ENCODE measurements at regions not wholly inside any gene's neighbourhood (a gene's known extent, or its start where the extent isn't known, plus 50 kb on each side); places are given as distances from the start of the nearest gene placed in this dataset.

- H3K4me1 ChIP-seq (ENCODE audit: control insufficient read depth, insufficient read depth, low read depth, low read length): no peaks in the 10 kb centered on the region
- 66% methylated on average over 8 of the region's 10 CpGs for WGBS
- H2AK5ac ChIP-seq (ENCODE audit: low read length, severe bottlenecking): no peak overlapping the region
- no peak overlapping the region for H2BK5ac ChIP-seq (ENCODE audit: low read depth, low read length, poor library complexity, severe bottlenecking)
- H3K18ac ChIP-seq (ENCODE audit: low read depth in 1 of 2, low read length in 2 of 2): no peak overlapping the region
- no peak overlapping the region for H4K91ac ChIP-seq (ENCODE audit: low read length)
- no peak overlapping the region for H2BK15ac ChIP-seq (ENCODE audit: low read depth, poor library complexity, severe bottlenecking)
- no peak overlapping the region for H2BK120ac ChIP-seq (ENCODE audit: low read depth, low read length)
- no peaks in the 10 kb centered on the region for H3K79me1 ChIP-seq (replicated peaks; ENCODE audit: low read length, poor library complexity, severe bottlenecking)
- H3K36me3 ChIP-seq (ENCODE audit: control insufficient read depth in 1 of 2, insufficient read depth in 2 of 2, low read depth in 1 of 2, low read length in 2 of 2): no peaks in the 10 kb centered on the region
- H3K4me3 ChIP-seq (ENCODE audit: insufficient read depth in 1 of 2, low read depth in 1 of 2, low read length in 2 of 2): no peak overlapping the region
- no peak overlapping the region for H4K8ac ChIP-seq (ENCODE audit: low read length)
- DNase-seq: no peak
- H3K4me2 ChIP-seq (ENCODE audit: low read length, poor library complexity, severe bottlenecking): no peak overlapping the region
- H3K27ac ChIP-seq (ENCODE audit: low read length, poor library complexity, severe bottlenecking): no peak overlapping the region
- H3K9me3 ChIP-seq (ENCODE audit: control insufficient read depth, low read length): peaks cover 11% of the 10 kb centered on the region
- no peak overlapping the region for H3K14ac ChIP-seq (ENCODE audit: low read length in 2 of 2)
- H2AFZ ChIP-seq (ENCODE audit: low read depth, low read length): no peak overlapping the region
- no peak overlapping the region for H2BK12ac ChIP-seq (ENCODE audit: low read length in 2 of 2)
- no peaks in the 10 kb centered on the region for H3K27me3 ChIP-seq (ENCODE audit: control insufficient read depth in 1 of 2, insufficient read depth in 1 of 2, low read length in 2 of 2)
- no peak overlapping the region for H3K4ac ChIP-seq (ENCODE audit: low read depth in 1 of 2, low read length in 2 of 2)
- no peak overlapping the region for H3K23ac ChIP-seq (ENCODE audit: low read length in 2 of 2)
- no peak overlapping the region for H3K9ac ChIP-seq (ENCODE audit: low read length)
Observed at GRCh38 chr10:23955456-23956225, 253.3 kb upstream of the KIAA1217 start.

DNA sequence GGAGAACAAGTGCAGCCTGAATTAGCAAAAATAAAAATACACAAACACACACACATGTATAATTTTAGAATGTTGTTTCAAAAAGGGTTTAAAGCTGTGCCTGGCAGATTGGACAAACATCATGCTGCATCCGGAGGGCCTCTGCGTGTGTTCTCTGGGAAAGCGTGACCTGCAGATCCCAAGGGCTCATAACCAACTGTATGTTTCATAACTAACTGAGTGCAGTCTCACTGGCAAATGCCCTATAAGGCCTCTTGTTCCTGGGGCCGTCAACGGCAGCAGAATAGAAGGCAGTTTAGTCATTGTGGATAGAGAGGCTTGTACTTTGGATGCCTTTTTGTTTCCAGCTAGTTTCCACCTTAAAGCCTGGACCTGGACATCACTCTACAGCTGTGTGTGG lies 243.8 kb upstream of the KIAA1217 start:
- 84% methylated on average over 5 of the region's 5 CpGs for WGBS
- DNase-seq: no peak

DNA sequence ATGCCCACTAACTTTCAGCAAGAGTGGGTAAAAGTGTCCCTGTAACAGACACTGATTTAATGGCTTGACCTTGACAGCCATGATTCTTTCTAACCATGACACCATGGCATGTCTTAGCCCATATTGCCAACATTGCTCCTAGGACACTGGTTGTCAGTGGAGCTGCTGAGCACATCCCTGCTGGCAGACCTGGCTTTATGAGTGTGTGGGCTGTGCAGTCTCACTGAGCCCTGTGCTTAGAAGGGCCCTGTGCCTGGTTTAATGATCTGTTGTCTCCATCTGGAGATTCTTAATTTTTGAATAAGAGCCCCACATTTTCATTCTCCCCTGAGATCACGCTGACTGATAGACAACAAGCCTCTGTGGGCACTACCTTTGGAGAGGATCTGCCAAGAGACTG lies 243.1 kb upstream of the KIAA1217 start:
- Histone ChIP-seq H2BK12ac (ENCODE audit: low read length in 2 of 2) (no peak overlapping the region), H3K27ac (ENCODE audit: low read length, poor library complexity, severe bottlenecking) (no peak overlapping the region), H4K91ac (ENCODE audit: low read length) (no peak overlapping the region), H3K36me3 (ENCODE audit: control insufficient read depth in 1 of 2, insufficient read depth in 2 of 2, low read depth in 1 of 2, low read length in 2 of 2) (no peaks in the 10 kb centered on the region), H2BK5ac (ENCODE audit: low read depth, low read length, poor library complexity, severe bottlenecking) (no peak overlapping the region), H2AK5ac (ENCODE audit: low read length, severe bottlenecking) (no peak overlapping the region), H3K79me1 (replicated peaks; ENCODE audit: low read length, poor library complexity, severe bottlenecking) (no peaks in the 10 kb centered on the region), H3K9ac (ENCODE audit: low read length) (no peak overlapping the region), H3K4me3 (ENCODE audit: insufficient read depth in 1 of 2, low read depth in 1 of 2, low read length in 2 of 2) (no peak overlapping the region), H3K18ac (ENCODE audit: low read depth in 1 of 2, low read length in 2 of 2) (no peak overlapping the region), H3K4me1 (ENCODE audit: control insufficient read depth, insufficient read depth, low read depth, low read length) (no peaks in the 10 kb centered on the region), H2AFZ (ENCODE audit: low read depth, low read length) (no peak overlapping the region), H3K4me2 (ENCODE audit: low read length, poor library complexity, severe bottlenecking) (no peak overlapping the region), H3K27me3 (ENCODE audit: control insufficient read depth in 1 of 2, insufficient read depth in 1 of 2, low read length in 2 of 2) (no peaks in the 10 kb centered on the region), H3K4ac (ENCODE audit: low read depth in 1 of 2, low read length in 2 of 2) (no peak overlapping the region), H2BK15ac (ENCODE audit: low read depth, poor library complexity, severe bottlenecking) (no peak overlapping the region), H3K9me3 (ENCODE audit: control insufficient read depth, low read length) (no peaks in the 10 kb centered on the region), H3K23ac (ENCODE audit: low read length in 2 of 2) (no peak overlapping the region), H4K8ac (ENCODE audit: low read length) (no peak overlapping the region), H2BK120ac (ENCODE audit: low read depth, low read length) (no peak overlapping the region), H3K14ac (ENCODE audit: low read length in 2 of 2) (no peak overlapping the region)
- no peak for DNase-seq
- WGBS: 81% methylated on average over 1 of the region's 1 CpG

More for the DNA sequence above, 243.8 kb upstream of the KIAA1217 start:
- H2BK5ac ChIP-seq (ENCODE audit: low read depth, low read length, poor library complexity, severe bottlenecking): no peak overlapping the region
- H3K14ac ChIP-seq (ENCODE audit: low read length in 2 of 2): no peak overlapping the region
- no peak overlapping the region for H2BK15ac ChIP-seq (ENCODE audit: low read depth, poor library complexity, severe bottlenecking)
- no peaks in the 10 kb centered on the region for H3K36me3 ChIP-seq (ENCODE audit: control insufficient read depth in 1 of 2, insufficient read depth in 2 of 2, low read depth in 1 of 2, low read length in 2 of 2)
- no peaks in the 10 kb centered on the region for H3K27me3 ChIP-seq (ENCODE audit: control insufficient read depth in 1 of 2, insufficient read depth in 1 of 2, low read length in 2 of 2)
- no peaks in the 10 kb centered on the region for H3K4me1 ChIP-seq (ENCODE audit: control insufficient read depth, insufficient read depth, low read depth, low read length)
- no peak overlapping the region for H2AFZ ChIP-seq (ENCODE audit: low read depth, low read length)
- no peak overlapping the region for H2BK120ac ChIP-seq (ENCODE audit: low read depth, low read length)
- H3K27ac ChIP-seq (ENCODE audit: low read length, poor library complexity, severe bottlenecking): no peak overlapping the region
- H3K9ac ChIP-seq (ENCODE audit: low read length): no peak overlapping the region
- no peak overlapping the region for H2AK5ac ChIP-seq (ENCODE audit: low read length, severe bottlenecking)
- no peak overlapping the region for H2BK12ac ChIP-seq (ENCODE audit: low read length in 2 of 2)
- no peak overlapping the region for H4K91ac ChIP-seq (ENCODE audit: low read length)
- H4K8ac ChIP-seq (ENCODE audit: low read length): no peak overlapping the region
- H3K4me3 ChIP-seq (ENCODE audit: insufficient read depth in 1 of 2, low read depth in 1 of 2, low read length in 2 of 2): no peak overlapping the region
- no peak overlapping the region for H3K18ac ChIP-seq (ENCODE audit: low read depth in 1 of 2, low read length in 2 of 2)
- no peak overlapping the region for H3K4ac ChIP-seq (ENCODE audit: low read depth in 1 of 2, low read length in 2 of 2)
- H3K4me2 ChIP-seq (ENCODE audit: low read length, poor library complexity, severe bottlenecking): no peak overlapping the region
- no peak overlapping the region for H3K23ac ChIP-seq (ENCODE audit: low read length in 2 of 2)
- H3K79me1 ChIP-seq (replicated peaks; ENCODE audit: low read length, poor library complexity, severe bottlenecking): no peaks in the 10 kb centered on the region
- no peaks in the 10 kb centered on the region for H3K9me3 ChIP-seq (ENCODE audit: control insufficient read depth, low read length)

DNA sequence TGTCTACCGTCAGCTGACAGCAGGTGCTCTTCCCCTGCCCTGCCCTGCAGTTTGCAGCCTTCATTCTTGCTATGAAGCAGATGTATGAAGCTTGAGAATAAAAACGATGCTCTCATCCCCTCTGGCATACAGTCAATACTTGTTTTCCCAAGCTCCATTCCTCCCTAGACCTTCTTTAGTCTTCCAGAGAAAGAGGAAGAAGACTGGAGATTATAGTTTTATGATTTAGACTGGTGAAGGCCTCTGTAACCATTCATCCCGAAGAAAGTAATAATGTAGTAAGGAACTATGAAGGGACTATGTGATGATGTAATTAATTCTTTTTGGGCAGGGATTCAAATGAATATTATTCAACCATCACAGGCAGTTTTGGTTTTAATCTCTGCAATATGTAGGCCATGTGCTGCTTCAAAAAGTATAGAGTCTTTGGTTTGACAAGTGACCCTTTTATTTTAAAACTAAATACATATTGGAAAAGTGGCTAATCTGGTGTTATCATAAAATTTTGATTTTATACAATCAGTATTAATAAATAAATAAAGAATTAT lies 242.4 kb upstream of the KIAA1217 start:
- WGBS: 81% methylated on average over 2 of the region's 3 CpGs
- Histone ChIP-seq H2BK120ac (ENCODE audit: low read depth, low read length) (no peak overlapping the region), H3K27me3 (ENCODE audit: control insufficient read depth in 1 of 2, insufficient read depth in 1 of 2, low read length in 2 of 2) (no peaks in the 10 kb centered on the region), H3K23ac (ENCODE audit: low read length in 2 of 2) (no peak overlapping the region), H3K79me1 (replicated peaks; ENCODE audit: low read length, poor library complexity, severe bottlenecking) (no peaks in the 10 kb centered on the region), H3K4ac (ENCODE audit: low read depth in 1 of 2, low read length in 2 of 2) (no peak overlapping the region), H2BK12ac (ENCODE audit: low read length in 2 of 2) (no peak overlapping the region), H3K9me3 (ENCODE audit: control insufficient read depth, low read length) (no peaks in the 10 kb centered on the region), H2BK5ac (ENCODE audit: low read depth, low read length, poor library complexity, severe bottlenecking) (no peak overlapping the region), H2AFZ (ENCODE audit: low read depth, low read length) (no peak overlapping the region), H3K4me3 (ENCODE audit: insufficient read depth in 1 of 2, low read depth in 1 of 2, low read length in 2 of 2) (no peak overlapping the region), H4K8ac (ENCODE audit: low read length) (no peak overlapping the region), H3K14ac (ENCODE audit: low read length in 2 of 2) (no peak overlapping the region), H3K27ac (ENCODE audit: low read length, poor library complexity, severe bottlenecking) (no peak overlapping the region), H3K9ac (ENCODE audit: low read length) (no peak overlapping the region), H2BK15ac (ENCODE audit: low read depth, poor library complexity, severe bottlenecking) (no peak overlapping the region), H3K18ac (ENCODE audit: low read depth in 1 of 2, low read length in 2 of 2) (no peak overlapping the region), H2AK5ac (ENCODE audit: low read length, severe bottlenecking) (no peak overlapping the region), H3K4me2 (ENCODE audit: low read length, poor library complexity, severe bottlenecking) (no peak overlapping the region), H3K4me1 (ENCODE audit: control insufficient read depth, insufficient read depth, low read depth, low read length) (no peaks in the 10 kb centered on the region), H3K36me3 (ENCODE audit: control insufficient read depth in 1 of 2, insufficient read depth in 2 of 2, low read depth in 1 of 2, low read length in 2 of 2) (no peaks in the 10 kb centered on the region), H4K91ac (ENCODE audit: low read length) (no peak overlapping the region)
- DNase-seq: no peak
